GM21529 (cell line): ENCODE measurements at regions not wholly inside any gene's neighbourhood (a gene's known extent, or its start where the extent isn't known, plus 50 kb on each side); places are given as distances from the start of the nearest gene placed in this dataset.
A peak's percentile ranks its signal among the peaks of the same experiment; 100 is the strongest.

ENCODE experiments used
- ATAC-seq: cut with Tn5 transposase; IDR thresholded peaks from one replicate; pipeline ENCODE4 v1.9.1; 2021; ENCODE audit not compliant: unreplicated experiment

GRCh38 chrX:42097486-42097885, 174.1 kb upstream of the CASK start:
- no peak for ATAC-seq

GRCh38 chrX:42096265-42096920, 173.0 kb upstream of the CASK start:
- ATAC-seq, result no peak

- ATAC-seq, result peak; percentile 39
Observed at GRCh38 chrX:42094218-42094617, 170.9 kb upstream of the CASK start.

- peak; percentile 91 for ATAC-seq
Observed at GRCh38 chrX:42093756-42094155, 170.4 kb upstream of the CASK start.

- ATAC-seq, result no peak
Observed at GRCh38 chrX:42090395-42090794, 167.0 kb upstream of the CASK start.

- no peak for ATAC-seq
Observed at GRCh38 chrX:42089031-42089430, 165.7 kb upstream of the CASK start.

- ATAC-seq, result no peak
Observed at GRCh38 chrX:42087960-42088359, 164.6 kb upstream of the CASK start.

- ATAC-seq, result no peak
Observed at GRCh38 chrX:42085836-42086235, 162.5 kb upstream of the CASK start.

- ATAC-seq, result no peak
Observed at GRCh38 chrX:42079968-42080367, 156.6 kb upstream of the CASK start.

- ATAC-seq, result no peak
Observed at GRCh38 chrX:42077675-42078074, 154.3 kb upstream of the CASK start.

- no peak for ATAC-seq
Observed at GRCh38 chrX:42075032-42075431, 151.7 kb upstream of the CASK start.

GRCh38 chrX:42073448-42073847, 150.1 kb upstream of the CASK start:
- no peak for ATAC-seq

GRCh38 chrX:42070866-42071265, 147.5 kb upstream of the CASK start:
- ATAC-seq, result no peak

- ATAC-seq, result no peak
Observed at GRCh38 chrX:42054256-42054655, 130.9 kb upstream of the CASK start.

- ATAC-seq, result no peak
Observed at GRCh38 chrX:42050345-42050744, 127.0 kb upstream of the CASK start.

- ATAC-seq, result no peak
Observed at GRCh38 chrX:42047886-42048285, 124.5 kb upstream of the CASK start.

- no peak for ATAC-seq
Observed at GRCh38 chrX:42028109-42028508, 104.8 kb upstream of the CASK start.

- ATAC-seq, result no peak
Observed at GRCh38 chrX:42027367-42028000, 104.1 kb upstream of the CASK start.

GRCh38 chrX:42025861-42026260, 102.5 kb upstream of the CASK start:
- no peak for ATAC-seq

GRCh38 chrX:42023122-42023521, 99.8 kb upstream of the CASK start:
- ATAC-seq, result no peak

GRCh38 chrX:42022158-42022557, 98.8 kb upstream of the CASK start:
- ATAC-seq, result no peak

- no peak for ATAC-seq
Observed at GRCh38 chrX:42021058-42021457, 97.7 kb upstream of the CASK start.

- ATAC-seq, result no peak
Observed at GRCh38 chrX:42020225-42020624, 96.9 kb upstream of the CASK start.
